DND-41 (cell line): ENCODE measurements at regions not wholly inside any gene's neighbourhood (a gene's known extent, or its start where the extent isn't known, plus 50 kb on each side); places are given as distances from the start of the nearest gene placed in this dataset.

ENCODE experiments used
- EZH2 ChIP-seq: IDR thresholded peaks from 3 replicates; pipeline ENCODE4 v1.6.1; 2012; ENCODE audit warnings: borderline replicate concordance, low read depth, mild to moderate bottlenecking, moderate library complexity, low read length, inconsistent platforms; ENCODE audit not compliant: severe bottlenecking
- TF ChIP-seq, protein P1 (sequence below): IDR thresholded peaks from 2 replicates; pipeline ENCODE4 v1.5.1; 2012; ENCODE audit warnings: borderline replicate concordance, low read length, moderate library complexity, mild to moderate bottlenecking; ENCODE audit not compliant: poor library complexity, severe bottlenecking; ENCODE audit errors: extremely low read depth

DNA sequence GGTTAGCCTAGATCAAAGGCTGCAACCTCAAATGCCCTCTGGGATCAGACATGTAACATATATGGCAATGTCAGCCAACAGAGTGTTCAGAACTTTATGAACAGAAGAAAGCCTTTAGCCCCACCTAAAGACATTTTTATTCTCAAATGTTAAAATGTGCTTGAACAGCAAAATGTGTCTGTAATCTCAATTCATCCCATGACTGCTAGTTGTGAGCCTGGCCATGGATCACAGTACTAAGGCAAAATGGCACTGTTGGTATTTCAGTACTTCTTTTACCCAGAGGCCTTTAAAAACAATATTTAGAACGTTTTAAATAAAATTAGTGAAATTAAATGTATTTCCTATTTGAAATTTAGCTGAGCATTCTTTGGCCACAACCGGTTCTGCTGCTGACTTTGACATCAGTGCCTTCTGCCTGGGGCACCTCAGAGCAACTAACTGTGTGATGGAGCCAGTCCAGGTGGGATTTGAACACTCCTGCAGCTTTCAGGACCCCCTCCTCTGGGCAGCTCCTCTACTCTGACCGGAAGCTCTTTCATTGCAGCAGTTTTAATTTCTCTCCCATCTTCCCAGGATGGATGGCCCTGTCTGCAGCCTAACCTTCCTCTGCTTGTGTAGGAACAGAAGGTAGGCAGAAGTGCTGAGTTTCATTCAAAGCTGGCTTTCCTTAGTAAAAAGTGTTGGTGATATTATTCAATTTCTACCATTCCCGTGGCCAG lies 68.3 kb upstream of the NFIA start:
- TF ChIP-seq, protein P1, sequence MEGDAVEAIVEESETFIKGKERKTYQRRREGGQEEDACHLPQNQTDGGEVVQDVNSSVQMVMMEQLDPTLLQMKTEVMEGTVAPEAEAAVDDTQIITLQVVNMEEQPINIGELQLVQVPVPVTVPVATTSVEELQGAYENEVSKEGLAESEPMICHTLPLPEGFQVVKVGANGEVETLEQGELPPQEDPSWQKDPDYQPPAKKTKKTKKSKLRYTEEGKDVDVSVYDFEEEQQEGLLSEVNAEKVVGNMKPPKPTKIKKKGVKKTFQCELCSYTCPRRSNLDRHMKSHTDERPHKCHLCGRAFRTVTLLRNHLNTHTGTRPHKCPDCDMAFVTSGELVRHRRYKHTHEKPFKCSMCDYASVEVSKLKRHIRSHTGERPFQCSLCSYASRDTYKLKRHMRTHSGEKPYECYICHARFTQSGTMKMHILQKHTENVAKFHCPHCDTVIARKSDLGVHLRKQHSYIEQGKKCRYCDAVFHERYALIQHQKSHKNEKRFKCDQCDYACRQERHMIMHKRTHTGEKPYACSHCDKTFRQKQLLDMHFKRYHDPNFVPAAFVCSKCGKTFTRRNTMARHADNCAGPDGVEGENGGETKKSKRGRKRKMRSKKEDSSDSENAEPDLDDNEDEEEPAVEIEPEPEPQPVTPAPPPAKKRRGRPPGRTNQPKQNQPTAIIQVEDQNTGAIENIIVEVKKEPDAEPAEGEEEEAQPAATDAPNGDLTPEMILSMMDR = no peak
- no peak for TF ChIP-seq EZH2
